ENCODE measurements at regions not wholly inside any gene's neighbourhood (a gene's known extent, or its start where the extent isn't known, plus 50 kb on each side); places are given as distances from the start of the nearest gene placed in this dataset.
"Not testable (repeated sequence)": the region's sequence is repeated elsewhere in the genome, so short reads cannot be mapped to it uniquely, and the experiment has no call there.

GRCh38 chr1:98575955-98576354 is 85.6 kb upstream of the SNX7 start:
- no peak for DNase-seq (ENCODE audit: low spot score)

- DNase-seq (ENCODE audit: low spot score): no peak
Observed at GRCh38 chr1:98565951-98566350, 95.6 kb upstream of the SNX7 start.

- DNase-seq (ENCODE audit: low spot score): no peak
Observed at GRCh38 chr1:98559291-98559690, 102.2 kb upstream of the SNX7 start.

- DNase-seq (ENCODE audit: low spot score): no peak
Observed at GRCh38 chr1:98557895-98558294, 103.6 kb upstream of the SNX7 start.

GRCh38 chr1:98556521-98557158 is 104.9 kb upstream of the SNX7 start:
- DNase-seq (ENCODE audit: low spot score): no peak

GRCh38 chr1:98555814-98556213 is 105.7 kb upstream of the SNX7 start:
- no peak for DNase-seq (ENCODE audit: low spot score)

- DNase-seq (ENCODE audit: low spot score): not testable (repeated sequence)
Observed at GRCh38 chr1:98552576-98553074, 108.9 kb upstream of the SNX7 start.

GRCh38 chr1:98550076-98550475 is 111.4 kb upstream of the SNX7 start:
- DNase-seq (ENCODE audit: low spot score): no peak

- DNase-seq (ENCODE audit: low spot score): no peak
Observed at GRCh38 chr1:98546319-98546718, 115.2 kb upstream of the SNX7 start.

- DNase-seq (ENCODE audit: low spot score): no peak
Observed at GRCh38 chr1:98538106-98538505, 123.4 kb upstream of the SNX7 start.

GRCh38 chr1:98523256-98523655 is 138.3 kb upstream of the SNX7 start:
- DNase-seq (ENCODE audit: low spot score): no peak

GRCh38 chr1:98516306-98516705 is 145.2 kb upstream of the SNX7 start:
- DNase-seq (ENCODE audit: low spot score): no peak

- DNase-seq (ENCODE audit: low spot score): no peak
Observed at GRCh38 chr1:98515744-98516143, 145.8 kb upstream of the SNX7 start.

- DNase-seq (ENCODE audit: low spot score): not testable (repeated sequence)
Observed at GRCh38 chr1:98512216-98512615, 149.3 kb upstream of the SNX7 start.

GRCh38 chr1:98503771-98504170 is 157.8 kb upstream of the SNX7 start:
- DNase-seq (ENCODE audit: low spot score): no peak

- no peak for DNase-seq (ENCODE audit: low spot score)
Observed at GRCh38 chr1:98502937-98503336, 158.6 kb upstream of the SNX7 start.

- no peak for DNase-seq (ENCODE audit: low spot score)
Observed at GRCh38 chr1:98500324-98500723, 161.2 kb upstream of the SNX7 start.

GRCh38 chr1:98498651-98499050 is 162.9 kb upstream of the SNX7 start:
- DNase-seq (ENCODE audit: low spot score): no peak

GRCh38 chr1:98497497-98497896 is 164.0 kb upstream of the SNX7 start:
- no peak for DNase-seq (ENCODE audit: low spot score)

GRCh38 chr1:98496256-98496995 is 165.1 kb upstream of the SNX7 start:
- DNase-seq (ENCODE audit: low spot score): no peak

- no peak for DNase-seq (ENCODE audit: low spot score)
Observed at GRCh38 chr1:98493469-98493868, 168.1 kb upstream of the SNX7 start.

- no peak for DNase-seq (ENCODE audit: low spot score)
Observed at GRCh38 chr1:98490099-98490498, 171.4 kb upstream of the SNX7 start.

GRCh38 chr1:98487620-98488019 is 173.9 kb upstream of the SNX7 start:
- DNase-seq (ENCODE audit: low spot score): no peak

Measured in ureter (tissue), 1 donor.